Peyer's patch (tissue), 4 donors: ENCODE measurements at regions not wholly inside any gene's neighbourhood (a gene's known extent, or its start where the extent isn't known, plus 50 kb on each side); places are given as distances from the start of the nearest gene placed in this dataset.

ENCODE experiments used
- DNase-seq, 3 donors: peaks; one replicate each; pipeline ENCODE4 v3.0.0-alpha.2; 2017 to 2019
- H3K27ac ChIP-seq, 4 donors: fragments of 200-600 bp; sonication (generic); one replicate each; pipeline ENCODE4 v1.5.1; 2016 to 2019
- H3K27me3 ChIP-seq, 2 donors: fragments of 200-600 bp; sonication (generic); one replicate each; pipeline ENCODE4 v1.5.1; 2019
- H3K36me3 ChIP-seq, 3 donors: fragments of 200-600 bp; sonication (generic); one replicate each; pipeline ENCODE4 v1.5.1; 2016 to 2019
- H3K4me1 ChIP-seq, 4 donors: fragments of 200-600 bp; sonication (generic); one replicate each; pipeline ENCODE4 v1.5.1; 2016 to 2019
- H3K4me3 ChIP-seq, 4 donors: fragments of 200-600 bp; sonication (generic); 1 replicate in 3 of 4; 2 replicates in 1 of 4; pipeline ENCODE4 v1.5.1; 2016 to 2019; ENCODE audit warnings: mild to moderate bottlenecking in 1 of 4
- H3K9me3 ChIP-seq, 4 donors: fragments of 200-600 bp; sonication (generic); one replicate each; pipeline ENCODE4 v1.5.1; 2016 to 2019; ENCODE audit warnings: mild to moderate bottlenecking in 1 of 4
- CTCF ChIP-seq, 6 experiments: fragments of 450-650 bp in 4 of 6; fragments of 200-600 bp in 2 of 6; sonication (generic) in 1 of 6; IDR thresholded peaks; one replicate each; pipeline ENCODE4 v1.5.1; 2017 to 2019; ENCODE audit warnings: antibody characterized with exemption in 6 of 6, mild to moderate bottlenecking in 3 of 6, moderate library complexity in 1 of 6
- POLR2A ChIP-seq, 2 donors: fragments of 450-650 bp; IDR thresholded peaks; one replicate each; pipeline ENCODE4 v1.5.1; 2017; ENCODE audit warnings: antibody characterized with exemption in 2 of 2, mild to moderate bottlenecking in 2 of 2, moderate library complexity in 2 of 2

DNA sequence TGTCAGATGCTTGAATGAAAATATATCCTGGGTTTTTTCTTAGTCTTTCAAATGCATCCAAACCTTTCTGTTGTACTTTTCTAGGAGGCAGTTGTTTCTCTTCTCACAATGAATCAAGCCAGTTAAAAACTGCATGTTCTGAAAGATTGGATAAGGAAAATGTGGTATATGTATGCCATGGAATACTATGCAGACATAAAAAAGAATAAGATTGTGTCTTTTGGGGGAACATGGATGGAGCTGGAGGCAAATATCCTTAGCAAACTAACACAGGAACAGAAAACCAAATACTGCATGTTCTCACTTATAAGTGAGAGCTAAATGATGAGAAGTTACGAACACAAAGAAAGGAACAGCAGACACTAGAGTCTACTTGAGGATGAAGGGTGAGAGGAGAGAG, 51.7 kb upstream of the MAPK4 start:
- no peak for TF ChIP-seq CTCF (IDR thresholded peaks at IDR 0.05)
- Histone ChIP-seq H3K9me3 (no peaks in the 10 kb centered on the region), H3K27ac (no peak overlapping the region), H3K36me3 (no peaks in the 10 kb centered on the region), H3K4me1 (no peaks in the 10 kb centered on the region), H3K27me3 (no peaks in the 10 kb centered on the region), H3K4me3 (no peak overlapping the region)
- DNase-seq: no peak

DNA sequence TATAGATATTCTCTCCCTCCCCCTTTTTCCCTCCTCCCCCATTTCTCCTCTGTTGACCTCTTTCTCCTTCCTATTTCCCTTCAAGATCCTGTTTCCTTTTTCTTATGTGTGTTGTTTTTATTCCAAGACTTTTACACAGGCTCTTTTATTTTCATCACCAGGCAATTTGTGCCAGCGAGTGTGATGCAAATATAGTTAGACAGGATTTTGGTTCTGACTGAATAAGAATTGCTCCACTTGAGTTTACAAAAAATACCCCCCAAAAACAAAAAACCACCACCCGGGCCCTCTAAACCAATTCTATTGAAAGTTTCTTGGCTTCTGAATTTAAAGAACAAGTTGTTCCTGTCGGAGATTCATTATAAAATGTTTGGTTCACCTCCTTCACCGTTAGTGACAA, 50.9 kb upstream of the MAPK4 start:
- H3K4me3 ChIP-seq: no peak overlapping the region
- TF ChIP-seq CTCF (IDR thresholded peaks at IDR 0.05) (no peak), POLR2A (IDR thresholded peaks at IDR 0.05) (no peak)
- H3K27ac ChIP-seq: no peak overlapping the region
- no peaks in the 10 kb centered on the region for H3K4me1 ChIP-seq
- H3K9me3 ChIP-seq: no peaks in the 10 kb centered on the region
- no peaks in the 10 kb centered on the region for H3K27me3 ChIP-seq
- no peak for DNase-seq
- no peaks in the 10 kb centered on the region for H3K36me3 ChIP-seq
